Vagina (tissue), 2 donors: ENCODE measurements at regions not wholly inside any gene's neighbourhood (a gene's known extent, or its start where the extent isn't known, plus 50 kb on each side); places are given as distances from the start of the nearest gene placed in this dataset.

Source experiments
- CTCF ChIP-seq, 3 experiments: fragments of 450-650 bp in 2 of 3; fragments of 200-600 bp in 1 of 3; sonication (generic) in 1 of 3; IDR thresholded peaks; one replicate each; pipeline ENCODE4 v1.5.1; 2017 to 2019; ENCODE audit warnings: antibody characterized with exemption in 3 of 3, mild to moderate bottlenecking in 2 of 3, moderate library complexity in 2 of 3
- POLR2A ChIP-seq, 2 donors: fragments of 450-650 bp; IDR thresholded peaks; one replicate each; pipeline ENCODE4 v1.6.1; 2017; ENCODE audit warnings: antibody characterized with exemption in 2 of 2, mild to moderate bottlenecking in 2 of 2, moderate library complexity in 2 of 2

- TF ChIP-seq CTCF (IDR thresholded peaks at IDR 0.05): no peak
- no peak for TF ChIP-seq POLR2A (IDR thresholded peaks at IDR 0.05)
Observed at GRCh38 chr19:30738047-30738446, 365.9 kb downstream of the ZNF536 start.
